ENCODE measurements at regions not wholly inside any gene's neighbourhood (a gene's known extent, or its start where the extent isn't known, plus 50 kb on each side); places are given as distances from the start of the nearest gene placed in this dataset.

- TF ChIP-seq POLR2A (IDR thresholded peaks at IDR 0.05) (no peak), CTCF (IDR thresholded peaks at IDR 0.05) (no peak), EP300 (IDR thresholded peaks at IDR 0.05) (no peak), POLR2AphosphoS5 (IDR thresholded peaks at IDR 0.05) (no peak)
- H3K27me3 ChIP-seq, result no peaks in the 10 kb centered on the region
- peaks cover 0 to 5% (median 0%) of the 10 kb centered on the region in 3 donors for H3K9me3 ChIP-seq
- no peak overlapping the region for H3K27ac ChIP-seq
- H3K4me1 ChIP-seq, result no peaks in the 10 kb centered on the region
- no peak for ATAC-seq
- WGBS, 2 donors (ENCODE audit: low coverage in 1 of 2), result 78 to 93% methylated on average over 4 to 8 of the region's 15 CpGs
- peaks cover 0 to 18% of the 10 kb centered on the region in 2 donors for H3K36me3 ChIP-seq
- H3K4me3 ChIP-seq, result no peak overlapping the region
Observed at GRCh38 chr2:241974096-241974495, 104.6 kb downstream of the RTP5 start.

- Histone ChIP-seq H3K36me3 (peaks cover 0 to 18% of the 10 kb centered on the region in 2 donors), H3K4me1 (no peaks in the 10 kb centered on the region), H3K27me3 (no peaks in the 10 kb centered on the region), H3K9me3 (peaks cover 0 to 5% (median 0%) of the 10 kb centered on the region in 3 donors), H3K4me3 (no peak overlapping the region), H3K27ac (no peak overlapping the region)
- TF ChIP-seq CTCF (IDR thresholded peaks at IDR 0.05) (no peak), POLR2A (IDR thresholded peaks at IDR 0.05) (no peak), POLR2AphosphoS5 (IDR thresholded peaks at IDR 0.05) (no peak), EP300 (IDR thresholded peaks at IDR 0.05) (no peak)
- WGBS, 2 donors (ENCODE audit: low coverage in 1 of 2), result 100% methylated on average over 1 of the region's 26 CpGs; no CpG with 5 or more reads in 1 of the 2 donors
- ATAC-seq, result no peak
Observed at GRCh38 chr2:241974851-241975592, 105.5 kb downstream of the RTP5 start.

DNA sequence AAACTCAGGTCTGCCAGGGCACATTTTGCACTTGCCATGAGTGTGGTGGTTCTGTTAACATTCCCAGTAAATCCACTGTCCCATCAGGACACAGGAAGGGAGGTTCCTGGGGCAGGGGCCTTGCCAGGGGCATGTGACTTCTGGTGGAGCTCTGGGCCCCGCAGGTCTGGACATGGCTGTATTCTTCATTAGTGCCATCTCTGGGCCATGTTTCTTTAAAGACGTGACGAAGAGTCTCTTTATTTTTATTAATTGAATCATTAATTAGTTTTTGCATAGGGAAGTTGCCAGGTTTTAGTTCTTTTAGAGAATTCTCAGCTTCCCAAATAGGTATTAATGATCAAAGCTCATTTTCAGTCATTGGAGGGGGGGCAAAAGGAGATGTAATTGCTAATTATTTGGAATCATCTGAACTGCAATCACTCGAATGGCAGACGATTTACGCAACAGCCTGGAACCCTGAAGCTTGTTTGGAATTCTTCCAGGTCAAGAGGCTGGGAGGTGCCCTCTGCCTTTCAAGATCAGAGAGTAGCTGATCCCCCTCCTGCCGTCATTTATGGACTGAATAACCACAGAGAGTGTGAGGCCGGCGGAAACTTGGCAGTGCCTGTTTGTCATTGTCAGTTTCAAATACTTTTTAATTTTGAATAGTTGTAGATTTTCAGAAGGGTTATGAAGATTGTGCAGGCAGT lies 106.2 kb downstream of the RTP5 start:
- peaks cover 0 to 17% of the 10 kb centered on the region in 2 donors for H3K36me3 ChIP-seq
- no peak for ATAC-seq
- no peak overlapping the region for H3K4me3 ChIP-seq
- no peaks in the 10 kb centered on the region for H3K4me1 ChIP-seq
- peaks cover 0 to 5% (median 0%) of the 10 kb centered on the region in 3 donors for H3K9me3 ChIP-seq
- TF ChIP-seq CTCF (IDR thresholded peaks at IDR 0.05), result no peak
- no peak for TF ChIP-seq POLR2AphosphoS5 (IDR thresholded peaks at IDR 0.05)
- TF ChIP-seq EP300 (IDR thresholded peaks at IDR 0.05), result no peak
- no peak for TF ChIP-seq POLR2A (IDR thresholded peaks at IDR 0.05)
- whole genome bisulfite sequencing, 2 donors (ENCODE audit: low coverage in 1 of 2), result 58 to 61% methylated on average over 7 to 8 of the region's 9 CpGs
- no peak overlapping the region for H3K27ac ChIP-seq
- no peaks in the 10 kb centered on the region for H3K27me3 ChIP-seq

- TF ChIP-seq EP300 (IDR thresholded peaks at IDR 0.05), result no peak
- TF ChIP-seq POLR2A (IDR thresholded peaks at IDR 0.05), result no peak
- no peak for TF ChIP-seq POLR2AphosphoS5 (IDR thresholded peaks at IDR 0.05)
- no peak for TF ChIP-seq CTCF (IDR thresholded peaks at IDR 0.05)
Observed at GRCh38 chr2:241976296-241976695, 106.8 kb downstream of the RTP5 start.

More at GRCh38 chr2:241976296-241976695, 106.8 kb downstream of the RTP5 start:
- H3K4me3 ChIP-seq, result no peak overlapping the region
- no peaks in the 10 kb centered on the region for H3K4me1 ChIP-seq
- no peaks in the 10 kb centered on the region for H3K27me3 ChIP-seq
- H3K27ac ChIP-seq, result no peak overlapping the region
- H3K9me3 ChIP-seq, result peaks cover 0 to 5% (median 0%) of the 10 kb centered on the region in 3 donors
- no peak for ATAC-seq
- H3K36me3 ChIP-seq, result peaks cover 0 to 12% of the 10 kb centered on the region in 2 donors
- 88 to 97% methylated on average over 6 to 7 of the region's 12 CpGs for WGBS, 2 donors (ENCODE audit: low coverage in 1 of 2)

All from gastroesophageal sphincter (tissue), 4 donors.